OCI-LY7 (cell line): ENCODE measurements at regions not wholly inside any gene's neighbourhood (a gene's known extent, or its start where the extent isn't known, plus 50 kb on each side); places are given as distances from the start of the nearest gene placed in this dataset.

Source experiments
- BruUV-seq: library from RNA; stranded (reverse); fragments of 400-500 nt; replicated peaks from 2 replicates; lab custom pipeline; 2021; lab: Mats Ljungman, UMichigan
- CTCF ChIA-PET: fragments of 300-600 bp; sonication (Branson Sonifier 250); formaldehyde crosslinking; loops from one replicate; lab custom pipeline; 2022; ENCODE audit warnings: antibody characterized with exemption; ENCODE audit not compliant: unreplicated experiment; lab: Charles Lee
- POLR2A ChIA-PET: fragments of 300-600 bp; sonication (Branson Sonifier 250); formaldehyde crosslinking; loops from one replicate; lab custom pipeline; 2022; ENCODE audit warnings: antibody characterized with exemption; lab: Charles Lee
- DNase-seq: peaks from one replicate; pipeline ENCODE4 v3.0.0-alpha.2; 2015; ENCODE audit warnings: low spot score
- H2AFZ ChIP-seq: fragments of 200-600 bp; sonication (generic), shearing (Covaris generic); 2 replicates; pipeline ENCODE4 v1.6.1; 2014; ENCODE audit warnings: mild to moderate bottlenecking, antibody characterized with exemption, low read length, moderate library complexity
- H3K27ac ChIP-seq: fragments of 200-600 bp; sonication (generic); 2 replicates; pipeline ENCODE4 v1.5.1; 2014; ENCODE audit warnings: mixed run types, low read depth, mild to moderate bottlenecking, moderate library complexity, low read length, inconsistent platforms; ENCODE audit not compliant: poor library complexity, severe bottlenecking
- H3K36me3 ChIP-seq: fragments of 200-600 bp; sonication (generic); 2 replicates; pipeline ENCODE4 v1.6.1; 2014; ENCODE audit warnings: mild to moderate bottlenecking, antibody characterized with exemption, low read length, moderate library complexity, mixed read lengths; ENCODE audit not compliant: insufficient read depth
- H3K4me1 ChIP-seq: fragments of 200-600 bp; sonication (generic); 2 replicates; pipeline ENCODE4 v1.5.1; 2014; ENCODE audit warnings: mild to moderate bottlenecking, low read length; ENCODE audit not compliant: insufficient read depth, poor library complexity, severe bottlenecking
- H3K4me2 ChIP-seq: fragments of 200-600 bp; sonication (generic); 2 replicates; pipeline ENCODE4 v1.6.1; 2014; ENCODE audit warnings: mild to moderate bottlenecking, low read length
- H3K4me3 ChIP-seq: fragments of 200-600 bp; sonication (generic); 2 replicates; pipeline ENCODE4 v1.5.1; 2014; ENCODE audit warnings: mild to moderate bottlenecking, low read depth, low read length; ENCODE audit not compliant: poor library complexity, severe bottlenecking
- H3K79me2 ChIP-seq: fragments of 200-600 bp; sonication (generic); 2 replicates; pipeline ENCODE4 v1.6.1; 2016; ENCODE audit warnings: low read depth, mild to moderate bottlenecking, low read length, moderate library complexity, mixed read lengths; ENCODE audit not compliant: insufficient read depth
- H3K9me2 ChIP-seq: fragments of 200-600 bp; sonication (generic); 2 replicates; pipeline ENCODE4 v1.6.1; 2016; ENCODE audit warnings: mild to moderate bottlenecking, low read length, mixed read lengths; ENCODE audit not compliant: insufficient read depth
- H3K9me3 ChIP-seq: fragments of 200-600 bp; sonication (generic); 2 replicates; pipeline ENCODE4 v1.6.1; 2014; ENCODE audit warnings: mild to moderate bottlenecking, mixed run types, low read length, mixed read lengths
- H4K20me1 ChIP-seq: fragments of 200-600 bp; sonication (generic); 2 replicates; pipeline ENCODE4 v1.6.1; 2014; ENCODE audit warnings: mild to moderate bottlenecking, antibody characterized with exemption, low read length, moderate library complexity, mixed read lengths; ENCODE audit not compliant: insufficient read depth
- CTCF ChIP-seq: fragments of 200-600 bp; sonication (generic); conservative IDR thresholded peaks from 2 replicates; pipeline ENCODE4 v1.5.1; 2014; ENCODE audit warnings: mild to moderate bottlenecking, antibody characterized with exemption, low read length, moderate library complexity, mixed read lengths
- EZH2phosphoT487 ChIP-seq: fragments of 200-600 bp; sonication (generic); IDR thresholded peaks from 2 replicates; pipeline ENCODE4 v1.6.1; 2018; ENCODE audit warnings: low read depth, borderline replicate concordance, mild to moderate bottlenecking, mixed run types, antibody characterized with exemption, low read length, moderate library complexity, mixed read lengths
- intact Hi-C: fragments of 100-400 bp; cut with micrococcal nuclease; formaldehyde crosslinking; loops from one replicate; pipeline ENCODE4 v1.10.0; 2022; ENCODE audit not compliant: unreplicated experiment

GRCh38 chr11:70699294-70700221 lies 301.2 kb downstream of the CTTN start:
- TF ChIP-seq CTCF (no peak), EZH2phosphoT487 (no peak)

GRCh38 chr11:70700453-70700852 lies 302.1 kb downstream of the CTTN start:
- no peak overlapping the region for H3K27ac ChIP-seq
- no peak overlapping the region for H2AFZ ChIP-seq
- TF ChIP-seq EZH2phosphoT487, result no peak
- no peak for TF ChIP-seq CTCF
- no peak overlapping the region for H3K4me3 ChIP-seq
- intact Hi-C loops, result no loop called here
- no peaks in the 10 kb centered on the region for H3K36me3 ChIP-seq
- no TSS peak for BruUV-seq
- no peaks in the 10 kb centered on the region for H4K20me1 ChIP-seq
- ChIA-PET POLR2A (no interaction called here), CTCF (interaction anchor here (0.6 kb wide), 1 partner anchor 801 kb away, joined by 3 read pairs; no protein-coding TSS in a partner anchor)
- H3K9me3 ChIP-seq, result no peaks in the 10 kb centered on the region
- no peaks in the 10 kb centered on the region for H3K9me2 ChIP-seq
- H3K4me2 ChIP-seq, result no peak overlapping the region
- no peak for DNase-seq
- no peaks in the 10 kb centered on the region for H3K4me1 ChIP-seq
- H3K79me2 ChIP-seq, result no peaks in the 10 kb centered on the region

More at GRCh38 chr11:70699294-70700221, 301.2 kb downstream of the CTTN start:
- H3K4me3 ChIP-seq, result no peak overlapping the region
- H3K79me2 ChIP-seq, result no peaks in the 10 kb centered on the region
- CTCF ChIA-PET, result no interaction called here
- no peaks in the 10 kb centered on the region for H3K9me2 ChIP-seq
- no peaks in the 10 kb centered on the region for H3K36me3 ChIP-seq
- no peak overlapping the region for H2AFZ ChIP-seq
- no peaks in the 10 kb centered on the region for H3K9me3 ChIP-seq
- no peaks in the 10 kb centered on the region for H3K4me1 ChIP-seq
- DNase-seq, result peak; percentile 10
- H3K4me2 ChIP-seq, result no peak overlapping the region
- intact Hi-C loops, result no loop called here
- no peak overlapping the region for H3K27ac ChIP-seq
- POLR2A ChIA-PET, result no interaction called here
- no peaks in the 10 kb centered on the region for H4K20me1 ChIP-seq
- BruUV-seq, result no TSS peak

- Histone ChIP-seq H3K4me3 (no peak overlapping the region), H3K27ac (no peak overlapping the region), H2AFZ (no peak overlapping the region), H3K9me3 (no peaks in the 10 kb centered on the region), H3K4me2 (no peak overlapping the region), H3K79me2 (no peaks in the 10 kb centered on the region), H4K20me1 (no peaks in the 10 kb centered on the region), H3K36me3 (no peaks in the 10 kb centered on the region), H3K9me2 (no peaks in the 10 kb centered on the region), H3K4me1 (no peaks in the 10 kb centered on the region)
- DNase-seq, result no peak
- intact Hi-C loops, result no loop called here
- no TSS peak for BruUV-seq
- CTCF ChIA-PET, result interaction anchor here (0.6 to 0.7 kb wide), 2 partner anchors 119 to 801 kb away, joined by 3 read pairs; no protein-coding TSS in a partner anchor
- POLR2A ChIA-PET, result no interaction called here
- no peak for TF ChIP-seq CTCF
- no peak for TF ChIP-seq EZH2phosphoT487
Measured at GRCh38 chr11:70700871-70701270, 302.5 kb downstream of the CTTN start.
